H1 (cell line): ENCODE measurements at regions not wholly inside any gene's neighbourhood (a gene's known extent, or its start where the extent isn't known, plus 50 kb on each side); places are given as distances from the start of the nearest gene placed in this dataset.

Source experiments
- ATF3 ChIP-seq: IDR thresholded peaks from 2 replicates; pipeline ENCODE4 v1.6.1; 2011; ENCODE audit warnings: low read depth, mild to moderate bottlenecking, low read length; ENCODE audit not compliant: insufficient read depth
- CHD7 ChIP-seq: fragments of 300-600 bp; sonication (generic); IDR thresholded peaks from 2 replicates; pipeline ENCODE4 v1.7.1; 2012; ENCODE audit warnings: low read length, moderate library complexity, mild to moderate bottlenecking, inconsistent platforms; ENCODE audit not compliant: insufficient replicate concordance
- E2F6 ChIP-seq: IDR thresholded peaks from 2 replicates; pipeline ENCODE4 v1.6.1; 2012; ENCODE audit warnings: inconsistent platforms
- POU5F1 ChIP-seq: IDR thresholded peaks from 2 replicates; pipeline ENCODE4 v1.6.1; 2011; ENCODE audit warnings: low read depth, mild to moderate bottlenecking, low read length, moderate library complexity
- RXRA ChIP-seq: IDR thresholded peaks from 2 replicates; pipeline ENCODE4 v1.6.1; 2011; ENCODE audit warnings: low read depth, mild to moderate bottlenecking, low read length, moderate library complexity; ENCODE audit not compliant: insufficient read depth
- SIN3A ChIP-seq, 2 experiments: IDR thresholded peaks in 1 of 2; conservative IDR thresholded peaks in 1 of 2; 2 replicates each; pipeline ENCODE4 v1.6.1; 2011 to 2012; ENCODE audit warnings: low read length in 2 of 2, improper control_type of control experiment in 1 of 2, low read depth in 1 of 2, mild to moderate bottlenecking in 1 of 2
- ZNF274 ChIP-seq: IDR thresholded peaks from 2 replicates; pipeline ENCODE4 v1.7.0; 2012; ENCODE audit warnings: low read length, borderline replicate concordance; ENCODE audit errors: extremely low read depth

GRCh38 chr2:129742415-129743180 lies 236.9 kb upstream of the RAB6C start (continued):
- TF ChIP-seq SIN3A (conservative IDR thresholded peaks at IDR 0.05 in 1 of 2, IDR thresholded peaks at IDR 0.05 in 1 of 2; ENCODE audit: low read depth in 1 of 2, low read length in 2 of 2) (no peak), POU5F1 (no peak), ATF3 (no peak), CHD7 (no peak), ZNF274 (no peak), E2F6 (no peak), RXRA (no peak)
